ENCODE measurements at regions not wholly inside any gene's neighbourhood (a gene's known extent, or its start where the extent isn't known, plus 50 kb on each side); places are given as distances from the start of the nearest gene placed in this dataset.
"Not testable (repeated sequence)": the region's sequence is repeated elsewhere in the genome, so short reads cannot be mapped to it uniquely, and the experiment has no call there.

GRCh38 chr20:56780266-56780665, 151.2 kb downstream of the TFAP2C start:
- Mint-ChIP-seq H3K36me3 (no peaks in the 10 kb centered on the region), H3K4me1 (ENCODE audit: low read depth) (peaks cover 3% of the 10 kb centered on the region), H3K27me3 (peaks cover 20% of the 10 kb centered on the region), H3K4me3 (no peak overlapping the region), H3K9me3 (no peaks in the 10 kb centered on the region), H3K27ac (no peak overlapping the region)
- POLR2A ChIA-PET: no interaction called here
- intact Hi-C loops (cut with micrococcal nuclease): no loop called here
- no peak for DNase-seq
- CTCF ChIA-PET: no interaction called here

DNA sequence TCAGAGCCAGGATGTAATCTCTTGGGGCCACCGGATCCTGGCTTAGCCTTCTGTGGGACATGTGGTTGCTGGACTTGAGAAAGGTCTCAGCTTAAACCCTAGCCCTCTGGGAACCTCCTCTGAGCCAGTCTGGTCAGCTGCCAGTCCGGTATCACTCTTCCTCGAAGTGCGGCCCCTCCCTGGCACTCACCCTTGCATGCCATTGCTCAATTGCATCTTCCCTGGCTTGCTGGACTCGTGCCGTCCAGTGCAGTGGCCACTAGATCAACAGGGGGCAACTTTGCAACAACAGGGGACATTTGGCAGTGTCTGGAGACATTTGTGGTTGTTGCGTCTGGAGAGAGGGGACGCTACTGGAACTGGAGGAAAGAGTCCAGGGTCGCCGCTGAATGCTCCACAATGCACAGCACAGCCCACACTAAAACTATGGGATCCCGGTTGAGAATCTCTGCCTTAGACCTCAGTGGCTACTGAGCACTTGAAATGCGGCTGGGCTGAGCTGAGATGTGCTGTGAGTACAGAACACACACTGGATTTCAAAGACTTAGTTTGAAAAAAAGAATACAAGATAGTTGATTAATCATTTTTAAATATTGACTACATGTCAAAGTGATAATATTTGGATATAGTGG, 152.1 kb downstream of the TFAP2C start:
- CTCF ChIA-PET: no interaction called here

DNA sequence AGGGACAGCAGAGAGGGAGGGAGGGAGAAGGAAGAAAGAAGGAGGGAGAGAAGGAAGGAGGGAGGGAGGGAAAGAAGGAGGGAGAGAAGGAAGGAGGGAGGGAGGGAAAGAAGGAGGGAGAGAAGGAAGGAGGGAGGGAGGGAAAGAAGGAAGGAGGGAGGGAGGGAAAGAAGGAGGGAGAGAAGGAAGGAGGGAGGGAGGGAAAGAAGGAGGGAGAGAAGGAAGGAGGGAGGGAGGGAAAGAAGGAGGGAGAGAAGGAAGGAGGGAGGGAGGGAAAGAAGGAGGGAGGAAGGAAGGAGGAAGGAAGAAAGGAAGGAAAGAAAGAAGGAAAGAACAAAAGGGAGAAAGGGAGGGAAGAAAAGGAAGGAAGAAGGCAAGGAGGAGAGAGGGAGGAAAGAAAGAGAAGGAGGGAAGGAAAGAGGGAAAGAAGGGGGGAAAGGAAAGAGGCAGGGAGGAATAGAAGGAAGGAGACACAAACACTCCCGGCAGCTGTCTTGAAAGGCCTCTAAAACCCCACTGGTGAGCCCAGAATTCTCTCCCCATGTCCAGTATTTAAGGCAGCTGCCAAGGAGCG, 153.0 kb downstream of the TFAP2C start:
- POLR2A ChIA-PET; intact Hi-C loops (cut with micrococcal nuclease); H3K36me3 Mint-ChIP-seq; H3K9me3 Mint-ChIP-seq; H3K4me3 Mint-ChIP-seq; CTCF ChIA-PET; H3K4me1 Mint-ChIP-seq (ENCODE audit: low read depth); DNase-seq; H3K27ac Mint-ChIP-seq: not testable (repeated sequence)
- peaks cover 21% of the 10 kb centered on the region for H3K27me3 Mint-ChIP-seq

More for the DNA sequence above, 152.1 kb downstream of the TFAP2C start:
- no peak overlapping the region for H3K4me3 Mint-ChIP-seq
- no peaks in the 10 kb centered on the region for H3K36me3 Mint-ChIP-seq
- peaks cover 21% of the 10 kb centered on the region for H3K27me3 Mint-ChIP-seq
- no peak for DNase-seq
- POLR2A ChIA-PET: no interaction called here
- no peak overlapping the region for H3K27ac Mint-ChIP-seq
- no peaks in the 10 kb centered on the region for H3K9me3 Mint-ChIP-seq
- intact Hi-C loops (cut with micrococcal nuclease): no loop called here
- H3K4me1 Mint-ChIP-seq (ENCODE audit: low read depth): peaks cover 3% of the 10 kb centered on the region

DNA sequence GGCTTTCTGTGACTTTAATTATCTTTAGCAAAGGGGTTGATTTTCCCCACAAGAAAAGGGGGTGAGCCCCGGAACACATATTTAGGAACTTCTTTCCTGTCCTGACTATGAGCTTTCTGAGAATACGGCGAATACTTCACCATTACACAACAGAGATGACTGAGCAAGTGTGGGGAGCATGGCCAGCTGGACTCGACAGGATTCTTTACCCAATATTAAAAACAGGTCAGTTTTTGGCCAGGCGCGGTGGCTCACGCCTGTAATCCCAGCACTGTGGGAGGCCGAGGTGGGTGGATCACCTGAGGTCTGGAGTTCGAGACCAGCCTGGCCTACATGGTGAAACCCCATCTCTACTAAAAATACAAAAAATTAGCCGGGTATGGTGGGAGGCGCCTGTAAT, 153.7 kb downstream of the TFAP2C start:
- CTCF ChIA-PET; H3K36me3 Mint-ChIP-seq; intact Hi-C loops (cut with micrococcal nuclease): not testable (repeated sequence)

DNA sequence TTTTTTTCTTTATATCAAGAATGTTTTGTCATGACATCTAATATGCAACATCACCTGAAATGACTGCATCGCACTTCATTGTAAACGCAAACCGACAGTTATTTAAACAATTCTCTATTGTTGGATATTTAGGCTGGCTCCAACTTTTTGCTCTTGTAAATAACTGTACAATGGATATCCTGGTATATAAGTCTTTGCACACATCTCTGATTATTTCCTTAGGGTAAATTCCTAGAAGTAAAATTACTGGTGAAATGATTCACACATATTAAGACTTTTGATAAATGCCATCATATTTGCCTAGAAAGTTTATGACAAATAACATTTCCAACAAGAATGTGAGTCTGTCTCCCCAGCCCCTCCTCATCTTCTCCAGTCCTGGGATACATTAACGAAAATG, 154.7 kb downstream of the TFAP2C start:
- Mint-ChIP-seq H3K27ac (no peak overlapping the region), H3K36me3 (no peaks in the 10 kb centered on the region), H3K4me3 (no peak overlapping the region), H3K27me3 (peaks cover 15% of the 10 kb centered on the region), H3K9me3 (no peaks in the 10 kb centered on the region), H3K4me1 (ENCODE audit: low read depth) (peaks cover 2% of the 10 kb centered on the region)
- POLR2A ChIA-PET: no interaction called here
- no peak for DNase-seq
- CTCF ChIA-PET: no interaction called here
- intact Hi-C loops (cut with micrococcal nuclease): no loop called here

More for the DNA sequence above, 153.7 kb downstream of the TFAP2C start:
- H3K27ac Mint-ChIP-seq; H3K4me3 Mint-ChIP-seq; DNase-seq; POLR2A ChIA-PET; H3K4me1 Mint-ChIP-seq (ENCODE audit: low read depth); H3K9me3 Mint-ChIP-seq: not testable (repeated sequence)
- peaks cover 21% of the 10 kb centered on the region for H3K27me3 Mint-ChIP-seq

GRCh38 chr20:56786503-56786902, 157.4 kb downstream of the TFAP2C start:
- Mint-ChIP-seq H3K9me3 (no peaks in the 10 kb centered on the region), H3K4me1 (ENCODE audit: low read depth) (no peaks in the 10 kb centered on the region), H3K27me3 (peaks cover 4% of the 10 kb centered on the region), H3K4me3 (no peak overlapping the region), H3K36me3 (no peaks in the 10 kb centered on the region), H3K27ac (no peak overlapping the region)
- no peak for DNase-seq
- ChIA-PET CTCF (no interaction called here), POLR2A (no interaction called here)
- intact Hi-C loops (cut with micrococcal nuclease): no loop called here

- Mint-ChIP-seq H3K27ac (no peak overlapping the region), H3K27me3 (peaks cover 3% of the 10 kb centered on the region), H3K4me1 (ENCODE audit: low read depth) (no peaks in the 10 kb centered on the region), H3K9me3 (no peaks in the 10 kb centered on the region), H3K4me3 (no peak overlapping the region), H3K36me3 (no peaks in the 10 kb centered on the region)
- intact Hi-C loops (cut with micrococcal nuclease): no loop called here
- ChIA-PET POLR2A (no interaction called here), CTCF (no interaction called here)
- no peak for DNase-seq
Observed at GRCh38 chr20:56788041-56788670, 159.1 kb downstream of the TFAP2C start.

DNA sequence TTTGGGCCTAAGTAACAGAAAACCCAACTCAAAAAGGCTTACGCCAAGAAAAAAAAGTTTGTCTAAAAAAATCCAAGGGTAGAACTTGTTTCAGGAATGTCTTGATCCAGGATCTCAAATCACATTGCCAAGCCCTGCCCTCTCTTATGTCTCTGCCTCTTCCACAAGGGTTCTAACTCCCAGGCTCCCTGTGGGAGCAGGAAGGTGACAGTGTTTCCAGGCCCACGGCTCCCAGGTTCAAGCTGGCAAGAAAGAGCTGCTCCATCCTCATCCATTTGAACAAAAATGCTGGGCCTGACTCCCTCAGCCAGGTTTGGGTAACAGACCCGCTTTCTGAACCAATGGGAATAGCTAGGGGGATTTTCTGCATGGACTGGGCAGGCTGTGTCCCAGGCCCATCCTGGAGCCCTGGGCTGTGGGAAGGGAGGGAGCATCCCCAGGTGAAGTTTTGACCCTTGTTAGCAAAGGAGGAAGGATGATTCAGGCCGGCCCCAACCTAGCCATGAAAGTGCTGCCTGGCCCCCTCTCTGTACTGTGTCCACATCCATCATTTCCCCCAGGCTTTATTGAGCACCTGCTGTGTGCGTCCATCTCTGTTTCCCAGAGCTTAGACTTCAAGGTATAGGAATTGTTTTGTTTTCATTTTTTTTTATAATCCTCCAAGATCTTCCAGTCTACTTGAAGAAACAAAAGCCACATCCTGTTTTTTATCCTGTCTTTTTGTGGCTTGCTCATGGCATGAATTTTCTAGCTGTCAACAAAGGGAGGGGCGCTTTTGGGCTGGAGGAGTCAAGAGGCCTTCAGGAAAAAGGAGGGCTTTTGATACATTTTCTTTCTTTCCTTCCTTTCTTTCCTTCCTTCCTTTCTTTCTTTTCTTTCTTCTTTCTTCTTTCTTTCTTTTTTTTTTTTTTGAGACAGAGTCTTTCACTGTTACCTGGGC, 159.8 kb downstream of the TFAP2C start:
- H3K27ac Mint-ChIP-seq: no peak overlapping the region
- POLR2A ChIA-PET: no interaction called here
- no peak overlapping the region for H3K4me3 Mint-ChIP-seq
- no peak for DNase-seq
- H3K27me3 Mint-ChIP-seq: peaks cover 4% of the 10 kb centered on the region
- H3K4me1 Mint-ChIP-seq (ENCODE audit: low read depth): no peaks in the 10 kb centered on the region
- H3K9me3 Mint-ChIP-seq: no peaks in the 10 kb centered on the region
- no peaks in the 10 kb centered on the region for H3K36me3 Mint-ChIP-seq
- intact Hi-C loops (cut with micrococcal nuclease): no loop called here
- CTCF ChIA-PET: no interaction called here

DNA sequence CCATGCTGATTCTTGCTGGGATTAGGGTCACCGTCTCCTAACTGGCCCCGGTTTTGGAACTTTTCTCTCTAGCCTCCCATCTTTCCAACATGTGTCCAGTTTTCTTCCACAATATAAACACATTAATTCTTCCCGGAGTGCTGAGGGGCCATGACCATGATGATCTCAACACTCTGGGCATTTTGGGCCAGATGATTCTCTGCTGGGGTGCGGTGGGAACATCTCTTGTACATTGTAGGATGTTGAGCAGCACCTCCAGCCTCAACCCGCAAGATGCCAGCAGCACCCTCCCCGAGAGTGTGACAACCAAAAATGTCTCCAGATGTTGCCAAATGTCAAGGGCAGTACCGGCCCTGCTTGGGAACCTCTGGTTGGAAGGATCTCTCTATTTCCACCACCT, 164.8 kb downstream of the TFAP2C start:
- no peaks in the 10 kb centered on the region for H3K36me3 Mint-ChIP-seq
- peaks cover 8% of the 10 kb centered on the region for H3K9me3 Mint-ChIP-seq
- ChIA-PET POLR2A (no interaction called here), CTCF (no interaction called here)
- H3K4me3 Mint-ChIP-seq: no peak overlapping the region
- H3K4me1 Mint-ChIP-seq (ENCODE audit: low read depth): no peaks in the 10 kb centered on the region
- H3K27ac Mint-ChIP-seq: no peak overlapping the region
- peaks cover 3% of the 10 kb centered on the region for H3K27me3 Mint-ChIP-seq
- intact Hi-C loops (cut with micrococcal nuclease): no loop called here
- no peak for DNase-seq

- DNase-seq: no peak
- intact Hi-C loops (cut with micrococcal nuclease): no loop called here
- Mint-ChIP-seq H3K27me3 (peaks cover 3% of the 10 kb centered on the region), H3K4me3 (no peak overlapping the region), H3K27ac (no peak overlapping the region), H3K36me3 (no peaks in the 10 kb centered on the region), H3K4me1 (ENCODE audit: low read depth) (no peaks in the 10 kb centered on the region), H3K9me3 (peaks cover 8% of the 10 kb centered on the region)
- ChIA-PET POLR2A (no interaction called here), CTCF (no interaction called here)
Observed at GRCh38 chr20:56795492-56795891, 166.4 kb downstream of the TFAP2C start.

GRCh38 chr20:56796345-56796744, 167.2 kb downstream of the TFAP2C start:
- no peaks in the 10 kb centered on the region for H3K4me1 Mint-ChIP-seq (ENCODE audit: low read depth)
- intact Hi-C loops (cut with micrococcal nuclease): no loop called here
- POLR2A ChIA-PET: no interaction called here
- H3K4me3 Mint-ChIP-seq: no peak overlapping the region
- peaks cover 8% of the 10 kb centered on the region for H3K9me3 Mint-ChIP-seq
- CTCF ChIA-PET: interaction anchor here (1.0 kb wide), 1 partner anchor 44 kb away, joined by 3 read pairs; no protein-coding TSS in a partner anchor
- H3K27me3 Mint-ChIP-seq: peaks cover 3% of the 10 kb centered on the region
- no peak for DNase-seq
- H3K27ac Mint-ChIP-seq: no peak overlapping the region
- no peaks in the 10 kb centered on the region for H3K36me3 Mint-ChIP-seq

GRCh38 chr20:56797023-56797422, 167.9 kb downstream of the TFAP2C start:
- no peak for DNase-seq
- Mint-ChIP-seq H3K27me3 (peaks cover 3% of the 10 kb centered on the region), H3K36me3 (no peaks in the 10 kb centered on the region), H3K4me1 (ENCODE audit: low read depth) (no peaks in the 10 kb centered on the region), H3K4me3 (no peak overlapping the region), H3K27ac (no peak overlapping the region), H3K9me3 (peaks cover 8% of the 10 kb centered on the region)
- POLR2A ChIA-PET: no interaction called here
- CTCF ChIA-PET: interaction anchor here (1.0 kb wide), 1 partner anchor 44 kb away, joined by 3 read pairs; no protein-coding TSS in a partner anchor
- intact Hi-C loops (cut with micrococcal nuclease): no loop called here

All from activated CD4-positive, alpha-beta memory T cell treated with anti-CD3 and anti-CD28 coated beads for 36 hours (primary cell).